Lung (tissue), 11 donors: ENCODE measurements at regions not wholly inside any gene's neighbourhood (a gene's known extent, or its start where the extent isn't known, plus 50 kb on each side); places are given as distances from the start of the nearest gene placed in this dataset.

Source experiments
- ATAC-seq: fragments of 200-7000 bp; cut with Tn5 transposase; one replicate; pipeline ENCODE4 v1.9.1; 2020; ENCODE audit warnings: moderate number of reproducible peaks; ENCODE audit not compliant: insufficient read depth, low FRiP score
- DNase-seq, 3 donors: peaks; one replicate each; pipeline ENCODE4 v3.0.0-alpha.2; 2013 to 2017
- H3K27ac ChIP-seq, 2 donors: one replicate each; pipeline ENCODE4 v1.5.1; 2013; ENCODE audit warnings: mild to moderate bottlenecking in 2 of 2, moderate library complexity in 2 of 2, control low read depth in 1 of 2, inconsistent platforms in 1 of 2, low read depth in 1 of 2, low read length in 1 of 2
- H3K27me3 ChIP-seq, 3 donors: one replicate each; pipeline ENCODE4 v1.5.1; 2013; ENCODE audit warnings: low read length in 2 of 3; ENCODE audit not compliant: control insufficient read depth in 3 of 3, insufficient read depth in 3 of 3
- H3K36me3 ChIP-seq, 4 donors: one replicate each; pipeline ENCODE4 v1.5.1; 2013; ENCODE audit warnings: low read length in 4 of 4, mild to moderate bottlenecking in 1 of 4, moderate library complexity in 1 of 4; ENCODE audit not compliant: control insufficient read depth in 4 of 4, insufficient read depth in 4 of 4
- H3K4me1 ChIP-seq, 5 donors: one replicate each; pipeline ENCODE4 v1.5.1; 2013; ENCODE audit warnings: low read length in 5 of 5, mild to moderate bottlenecking in 2 of 5, moderate library complexity in 1 of 5; ENCODE audit not compliant: control insufficient read depth in 5 of 5, insufficient read depth in 5 of 5
- H3K4me3 ChIP-seq: one replicate; pipeline ENCODE4 v1.5.1; 2013; ENCODE audit warnings: mild to moderate bottlenecking, control low read depth, moderate library complexity
- H3K9ac ChIP-seq, 2 donors: one replicate each; pipeline ENCODE4 v1.5.1; 2013; ENCODE audit warnings: low read length in 2 of 2, control low read depth in 1 of 2; ENCODE audit not compliant: insufficient read depth in 1 of 2
- H3K9me3 ChIP-seq, 4 donors: one replicate each; pipeline ENCODE4 v1.5.1; 2013; ENCODE audit warnings: low read length in 3 of 4, mild to moderate bottlenecking in 1 of 4, moderate library complexity in 1 of 4; ENCODE audit not compliant: control insufficient read depth in 4 of 4, insufficient read depth in 3 of 4
- CTCF ChIP-seq: IDR thresholded peaks from 2 replicates; pipeline ENCODE4 v1.5.1; 2012; ENCODE audit warnings: mild to moderate bottlenecking; ENCODE audit errors: control extremely low read depth, extremely low read depth
- WGBS, 2 donors: extraction: QIAGEN DNeasy Blood & Tissue Kit; methylation state at CpG; one replicate each; pipeline ENCODE4 v1.1.7; 2013; 5-methylcytosine and 5-hydroxymethylcytosine counted together
- donor health status: control.
- donor health status: control.
- donor health status: Bipolar disorder and iron deficiency.
- donor health status: healthy.
- donor health status: DM: yes; HTN: yes; CAD: no.

- no peak for ATAC-seq
- H3K9ac ChIP-seq: no peak overlapping the region
- no peak for DNase-seq
- H3K27ac ChIP-seq: no peak overlapping the region
- no peaks in the 10 kb centered on the region for H3K4me1 ChIP-seq
- H3K27me3 ChIP-seq: no peaks in the 10 kb centered on the region
- no peak for TF ChIP-seq CTCF
- no peaks in the 10 kb centered on the region for H3K36me3 ChIP-seq
- no peaks in the 10 kb centered on the region for H3K9me3 ChIP-seq
- WGBS, 2 donors: 54 to 60% methylated on average over 2 of the region's 2 CpGs
- H3K4me3 ChIP-seq: no peak overlapping the region
Observed at GRCh38 chr2:13466076-13466475, 749.3 kb downstream of the TRIB2 start.

GRCh38 chr2:13474538-13474937 is 757.8 kb downstream of the TRIB2 start:
- H3K27me3 ChIP-seq: no peaks in the 10 kb centered on the region
- no peak for ATAC-seq
- H3K36me3 ChIP-seq: no peaks in the 10 kb centered on the region
- no peak overlapping the region for H3K27ac ChIP-seq
- no peak for TF ChIP-seq CTCF
- 54 to 56% methylated on average over 4 of the region's 4 CpGs for WGBS, 2 donors
- H3K9me3 ChIP-seq: no peaks in the 10 kb centered on the region
- no peak for DNase-seq
- H3K4me3 ChIP-seq: no peak overlapping the region
- H3K9ac ChIP-seq: no peak overlapping the region
- H3K4me1 ChIP-seq: no peaks in the 10 kb centered on the region

- 59 to 76% methylated on average over 1 of the region's 1 CpG for WGBS, 2 donors
- ATAC-seq: no peak
- no peak for TF ChIP-seq CTCF
- Histone ChIP-seq H3K9me3 (no peaks in the 10 kb centered on the region), H3K27ac (no peak overlapping the region), H3K27me3 (no peaks in the 10 kb centered on the region), H3K9ac (no peak overlapping the region), H3K36me3 (no peaks in the 10 kb centered on the region), H3K4me1 (no peaks in the 10 kb centered on the region), H3K4me3 (no peak overlapping the region)
- no peak for DNase-seq
Observed at GRCh38 chr2:13480057-13480456, 763.3 kb downstream of the TRIB2 start.

GRCh38 chr2:13481201-13481600 is 764.5 kb downstream of the TRIB2 start:
- Histone ChIP-seq H3K4me1 (no peaks in the 10 kb centered on the region), H3K4me3 (no peak overlapping the region), H3K9me3 (no peaks in the 10 kb centered on the region), H3K27me3 (no peaks in the 10 kb centered on the region), H3K27ac (no peak overlapping the region), H3K36me3 (no peaks in the 10 kb centered on the region), H3K9ac (no peak overlapping the region)
- ATAC-seq: no peak
- no peak for DNase-seq
- no peak for TF ChIP-seq CTCF
- 87 to 91% methylated on average over 6 of the region's 6 CpGs for WGBS, 2 donors
